Neural progenitor cell (in vitro differentiated cells): ENCODE measurements at regions not wholly inside any gene's neighbourhood (a gene's known extent, or its start where the extent isn't known, plus 50 kb on each side); places are given as distances from the start of the nearest gene placed in this dataset.

Experiments
- DNase-seq: peaks from one replicate; pipeline ENCODE4 v3.0.0-alpha.2; 2016; ENCODE audit warnings: low spot score
- H2AFZ ChIP-seq: fragments of 200-600 bp; sonication (generic); replicated peaks from 2 replicates; pipeline ENCODE4 v1.6.1; 2016; ENCODE audit warnings: antibody characterized with exemption
- H3F3A ChIP-seq: fragments of 200-600 bp; sonication (generic); 2 replicates; pipeline ENCODE4 v1.6.1; 2016; ENCODE audit warnings: antibody characterized with exemption, low read depth
- H3K27ac ChIP-seq: fragments of 200-600 bp; sonication (generic); 2 replicates; pipeline ENCODE4 v1.5.1; 2016; ENCODE audit warnings: mild to moderate bottlenecking
- H3K27me3 ChIP-seq: fragments of 200-600 bp; sonication (generic); 2 replicates; pipeline ENCODE4 v1.6.1; 2016; ENCODE audit warnings: mild to moderate bottlenecking, moderate library complexity
- H3K36me3 ChIP-seq: fragments of 200-600 bp; sonication (generic); 2 replicates; pipeline ENCODE4 v1.5.1; 2016
- H3K4me1 ChIP-seq: fragments of 200-600 bp; sonication (generic); 2 replicates; pipeline ENCODE4 v1.6.1; 2016; ENCODE audit warnings: mixed run types
- H3K4me2 ChIP-seq: fragments of 200-600 bp; sonication (generic); 2 replicates; pipeline ENCODE4 v1.6.1; 2016
- H3K4me3 ChIP-seq: fragments of 200-600 bp; sonication (generic); 2 replicates; pipeline ENCODE4 v1.5.1; 2016
- H3K79me2 ChIP-seq: fragments of 200-600 bp; sonication (generic); 2 replicates; pipeline ENCODE4 v1.6.1; 2016; ENCODE audit warnings: low read depth
- H3K9ac ChIP-seq: fragments of 200-600 bp; sonication (generic); 2 replicates; pipeline ENCODE4 v1.6.1; 2016
- H3K9me3 ChIP-seq: fragments of 200-600 bp; sonication (generic); 2 replicates; pipeline ENCODE4 v1.5.1; 2016; ENCODE audit warnings: low read depth
- H4K20me1 ChIP-seq: fragments of 200-600 bp; sonication (generic); 2 replicates; pipeline ENCODE4 v1.6.1; 2016; ENCODE audit warnings: low read depth
- H3K27ac Mint-ChIP-seq: 3 replicates; pipeline ENCODE4 v1.8.0; 2021; ENCODE audit warnings: mixed read lengths
- H3K27me3 Mint-ChIP-seq: 2 replicates; pipeline ENCODE4 v1.8.0; 2022; ENCODE audit warnings: low read depth, mild to moderate bottlenecking, inconsistent platforms, moderate library complexity, mixed read lengths; ENCODE audit not compliant: insufficient read depth
- H3K36me3 Mint-ChIP-seq: 3 replicates; pipeline ENCODE4 v1.8.0; 2021; ENCODE audit warnings: mixed read lengths
- H3K4me1 Mint-ChIP-seq: 3 replicates; pipeline ENCODE4 v1.8.0; 2021; ENCODE audit warnings: mixed read lengths
- H3K4me3 Mint-ChIP-seq: 3 replicates; pipeline ENCODE4 v1.8.0; 2021; ENCODE audit warnings: mild to moderate bottlenecking, moderate library complexity, mixed read lengths
- H3K9me3 Mint-ChIP-seq: 3 replicates; pipeline ENCODE4 v1.8.0; 2020; ENCODE audit warnings: mixed read lengths
- CTCF ChIP-seq: fragments of 200-600 bp; sonication (generic); IDR thresholded peaks from 2 replicates; pipeline ENCODE4 v1.5.1; 2017; ENCODE audit warnings: antibody characterized with exemption, mild to moderate bottlenecking
- EZH2 ChIP-seq: fragments of 200-600 bp; sonication (generic); IDR thresholded peaks from 2 replicates; pipeline ENCODE4 v1.6.1; 2017; ENCODE audit warnings: antibody characterized with exemption, mild to moderate bottlenecking, moderate library complexity
- EZH2phosphoT487 ChIP-seq: fragments of 200-600 bp; sonication (generic); IDR thresholded peaks from 2 replicates; pipeline ENCODE4 v1.6.1; 2017; ENCODE audit warnings: antibody characterized with exemption

GRCh38 chr6:44593539-44593944, 206.0 kb downstream of the CDC5L start:
- Histone ChIP-seq H4K20me1 (no peaks in the 10 kb centered on the region), H3K4me2 (no peak overlapping the region), H3K27ac (no peak overlapping the region), H3K9ac (no peak overlapping the region), H3K4me1 (no peaks in the 10 kb centered on the region), H3K27me3 (no peaks in the 10 kb centered on the region), H3K79me2 (no peaks in the 10 kb centered on the region), H2AFZ (peak overlapping the region; percentile 82), H3K9me3 (no peaks in the 10 kb centered on the region), H3K4me3 (no peak overlapping the region), H3K36me3 (no peaks in the 10 kb centered on the region), H3F3A (no peaks in the 10 kb centered on the region)
- H3K36me3 Mint-ChIP-seq, result no peaks in the 10 kb centered on the region
- peaks cover 5% of the 10 kb centered on the region for H3K4me1 Mint-ChIP-seq
- TF ChIP-seq EZH2 (no peak), CTCF (peak; percentile 73), EZH2phosphoT487 (no peak)
- peaks cover 3% of the 10 kb centered on the region for H3K9me3 Mint-ChIP-seq
- peak; percentile 83 for DNase-seq
- peaks cover 3% of the 10 kb centered on the region for H3K27me3 Mint-ChIP-seq
- H3K27ac Mint-ChIP-seq, result peak overlapping the region; percentile 30
- no peak overlapping the region for H3K4me3 Mint-ChIP-seq

- Histone ChIP-seq H3K27ac (no peak overlapping the region), H4K20me1 (no peaks in the 10 kb centered on the region), H3K4me2 (no peak overlapping the region), H3K9ac (no peak overlapping the region), H3F3A (no peaks in the 10 kb centered on the region), H2AFZ (peak overlapping the region; percentile 68), H3K79me2 (no peaks in the 10 kb centered on the region), H3K9me3 (no peaks in the 10 kb centered on the region), H3K27me3 (no peaks in the 10 kb centered on the region), H3K4me1 (no peaks in the 10 kb centered on the region), H3K4me3 (no peak overlapping the region), H3K36me3 (no peaks in the 10 kb centered on the region)
- DNase-seq, result peak; percentile 38
- H3K9me3 Mint-ChIP-seq, result peaks cover under 1% of the 10 kb centered on the region
- H3K27ac Mint-ChIP-seq, result no peak overlapping the region
- no peak overlapping the region for H3K4me3 Mint-ChIP-seq
- no peaks in the 10 kb centered on the region for H3K36me3 Mint-ChIP-seq
- H3K27me3 Mint-ChIP-seq, result peaks cover 5% of the 10 kb centered on the region
- H3K4me1 Mint-ChIP-seq, result peaks cover 5% of the 10 kb centered on the region
- no peak for TF ChIP-seq CTCF
- TF ChIP-seq EZH2phosphoT487, result no peak
- no peak for TF ChIP-seq EZH2
These were observed 207.0 kb downstream of the CDC5L start for GRCh38 chr6:44594481-44594880.

- Histone ChIP-seq H3K27me3 (no peaks in the 10 kb centered on the region), H3F3A (no peaks in the 10 kb centered on the region), H3K36me3 (no peaks in the 10 kb centered on the region), H3K9ac (no peak overlapping the region), H3K27ac (no peak overlapping the region), H3K4me2 (no peak overlapping the region), H3K4me1 (no peaks in the 10 kb centered on the region), H4K20me1 (no peaks in the 10 kb centered on the region), H3K4me3 (no peak overlapping the region), H3K9me3 (no peaks in the 10 kb centered on the region), H2AFZ (no peak overlapping the region), H3K79me2 (no peaks in the 10 kb centered on the region)
- DNase-seq, result no peak
- no peak overlapping the region for H3K27ac Mint-ChIP-seq
- peaks cover 2% of the 10 kb centered on the region for H3K4me1 Mint-ChIP-seq
- H3K4me3 Mint-ChIP-seq, result no peak overlapping the region
- H3K36me3 Mint-ChIP-seq, result no peaks in the 10 kb centered on the region
- H3K9me3 Mint-ChIP-seq, result peaks cover 2% of the 10 kb centered on the region
- H3K27me3 Mint-ChIP-seq, result peaks cover 7% of the 10 kb centered on the region
- TF ChIP-seq EZH2 (no peak), EZH2phosphoT487 (no peak), CTCF (no peak)
These were observed 211.2 kb downstream of the CDC5L start for GRCh38 chr6:44598679-44599078.

GRCh38 chr6:44599672-44600071, 212.2 kb downstream of the CDC5L start:
- no peaks in the 10 kb centered on the region for H3K79me2 ChIP-seq
- no peak overlapping the region for H3K4me3 ChIP-seq
- Mint-ChIP-seq H3K36me3 (no peaks in the 10 kb centered on the region), H3K4me3 (no peak overlapping the region), H3K4me1 (no peaks in the 10 kb centered on the region), H3K9me3 (peaks cover 2% of the 10 kb centered on the region), H3K27me3 (peaks cover 7% of the 10 kb centered on the region), H3K27ac (no peak overlapping the region)
- no peaks in the 10 kb centered on the region for H3K36me3 ChIP-seq
- no peaks in the 10 kb centered on the region for H4K20me1 ChIP-seq
- no peak overlapping the region for H3K4me2 ChIP-seq
- no peak overlapping the region for H3K9ac ChIP-seq
- TF ChIP-seq EZH2, result no peak
- no peak for TF ChIP-seq CTCF
- TF ChIP-seq EZH2phosphoT487, result no peak
- H3K4me1 ChIP-seq, result no peaks in the 10 kb centered on the region
- no peaks in the 10 kb centered on the region for H3K9me3 ChIP-seq
- H2AFZ ChIP-seq, result no peak overlapping the region
- no peak for DNase-seq
- H3F3A ChIP-seq, result no peaks in the 10 kb centered on the region
- H3K27ac ChIP-seq, result no peak overlapping the region
- no peaks in the 10 kb centered on the region for H3K27me3 ChIP-seq
